ENCODE measurements at regions not wholly inside any gene's neighbourhood (a gene's known extent, or its start where the extent isn't known, plus 50 kb on each side); places are given as distances from the start of the nearest gene placed in this dataset.

DNA sequence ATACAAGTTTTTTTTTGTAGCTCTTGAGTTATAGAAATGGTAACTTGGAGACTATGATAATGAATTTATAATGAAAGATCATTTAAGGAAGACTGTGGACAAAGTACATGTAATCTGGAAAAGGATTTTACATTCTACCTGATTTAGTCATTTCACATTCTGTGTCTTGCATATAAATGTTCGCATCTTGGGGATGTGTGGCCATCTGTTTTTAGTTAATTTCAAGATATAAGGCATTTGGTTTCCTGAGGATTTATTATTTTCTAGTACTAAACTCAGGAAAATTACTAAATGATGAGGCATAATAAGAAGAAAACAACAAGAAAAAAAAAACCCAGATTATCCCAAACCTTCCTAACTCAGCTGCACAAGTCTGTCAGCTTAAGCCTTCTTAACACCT lies 112.7 kb upstream of the PRL start:
- TF ChIP-seq CTCF (IDR thresholded peaks at IDR 0.05), result no peak
- no peak for TF ChIP-seq POLR2A (IDR thresholded peaks at IDR 0.05)
